Heart left ventricle (tissue), 16 donors: ENCODE measurements at regions not wholly inside any gene's neighbourhood (a gene's known extent, or its start where the extent isn't known, plus 50 kb on each side); places are given as distances from the start of the nearest gene placed in this dataset.
A peak's percentile ranks its signal among the peaks of the same experiment; 100 is the strongest.

Experiments used
- ATAC-seq, 4 donors: fragments of 200-7000 bp; cut with Tn5 transposase; one replicate each; pipeline ENCODE4 v1.9.1; 2020 to 2022; ENCODE audit warnings: moderate library complexity in 4 of 4, mild to moderate bottlenecking in 3 of 4, moderate number of reproducible peaks in 1 of 4
- DNase-seq, 5 donors: peaks; one replicate each; pipeline ENCODE4 v3.0.0-alpha.2; 2020
- H3K27ac ChIP-seq, 12 donors: fragments of 200-600 bp; sonication (generic) in 4 of 12; one replicate each; pipeline versions ENCODE4 v1.5.0 to v1.8.0; 2016 to 2022; ENCODE audit warnings: mild to moderate bottlenecking in 2 of 12
- H3K27me3 ChIP-seq, 9 donors: fragments of 200-600 bp; sonication (generic) in 2 of 9; one replicate each; pipeline versions ENCODE4 v1.5.1 to v1.8.0; 2016 to 2022; ENCODE audit warnings: mild to moderate bottlenecking in 3 of 9
- H3K36me3 ChIP-seq, 9 donors: fragments of 200-600 bp; sonication (generic) in 2 of 9; one replicate each; pipeline versions ENCODE4 v1.5.0 to v1.8.0; 2018 to 2022; ENCODE audit warnings: mild to moderate bottlenecking in 2 of 9
- H3K4me1 ChIP-seq, 12 donors: fragments of 200-600 bp; sonication (generic) in 4 of 12; one replicate each; pipeline versions ENCODE4 v1.5.0 to v1.8.0; 2016 to 2022; ENCODE audit warnings: mild to moderate bottlenecking in 3 of 12
- H3K4me3 ChIP-seq, 12 donors: fragments of 200-600 bp; sonication (generic) in 4 of 12; one replicate each; pipeline versions ENCODE4 v1.5.0 to v1.8.0; 2017 to 2022; ENCODE audit warnings: mild to moderate bottlenecking in 9 of 12, moderate library complexity in 4 of 12
- H3K9me3 ChIP-seq, 12 donors: fragments of 200-600 bp; sonication (generic) in 4 of 12; one replicate each; pipeline versions ENCODE4 v1.5.0 to v1.8.0; 2016 to 2022; ENCODE audit warnings: mild to moderate bottlenecking in 1 of 12
- CTCF ChIP-seq, 12 donors: fragments of 200-600 bp; sonication (generic) in 4 of 12; IDR thresholded peaks; one replicate each; pipeline versions ENCODE4 v1.5.0 to v1.8.0; 2018 to 2022; ENCODE audit warnings: antibody characterized with exemption in 12 of 12, mild to moderate bottlenecking in 5 of 12
- POLR2A ChIP-seq, 2 donors: fragments of 450-650 bp; IDR thresholded peaks; one replicate each; pipeline ENCODE4 v1.6.1; 2017; ENCODE audit warnings: antibody characterized with exemption in 2 of 2, mild to moderate bottlenecking in 2 of 2, moderate library complexity in 2 of 2
- WGBS, 4 donors: extraction: QIAGEN DNeasy Blood & Tissue Kit in 2 of 4; methylation state at CpG; one replicate each; pipeline versions ENCODE4 v1.1.5 to v1.1.7; 2013 to 2018; 5-methylcytosine and 5-hydroxymethylcytosine counted together
- intact Hi-C, 10 donors: fragments of 100-400 bp; cut with DNase I; formaldehyde crosslinking; loops; one replicate each; pipeline versions ENCODE4 v1.11.1 to v1.14.2; 2022
- donor health status: ischemic (EF 13 %, LVEDD 7.1; RV severe dilation, severe dysfunction).
- donor health status: healthy with polysubstance abuse.
- donor health status: DM: no; HTN: yes; CAD: no.
- donor health status: DM: no; HTN: no; CAD: no.
- donor health status: ischemic (EF 25% LVEDD 6.9; RV normal size, moderate dysfunction).
- donor health status: ischemic (EF 25% LVEDD 5.7; RV mildly dilated, moderate dysfunction).
- donor health status: healthy.
- donor health status: DM: yes; HTN: yes; CAD: no.
- donor health status: ischemic (EF 35%, LVEDD 5.7; RV mildly dilated, moderate dysfunction).
- donor health status: nonischemic (EF 11% LVEDD 7.7; RV severe dilation, severe dysfunction).
- donor health status: DM: yes; HTN: yes; CAD: no.
- donor health status: PGD.
- donor health status: ischemic (EF 29% LVEDD 5.4; RV normal size, mild dysfunction).
- donor health status: nonischemic (EF 23%, LVEDD 6.1; RV moderate dilation, normal function).

- peaks cover 0 to 6% (median 0%) of the 10 kb centered on the region in 12 donors for H3K4me1 ChIP-seq
- TF ChIP-seq POLR2A (IDR thresholded peaks at IDR 0.05) (no peak), CTCF (IDR thresholded peaks at IDR 0.05) (no peak)
- H3K27ac ChIP-seq: no peak overlapping the region
- WGBS, 4 donors: 93 to 96% (median 94%) methylated on average over 4 to 5 of the region's 5 CpGs
- no peak overlapping the region for H3K4me3 ChIP-seq
- H3K36me3 ChIP-seq: no peaks in the 10 kb centered on the region
- intact Hi-C loops: no loop called here
- H3K27me3 ChIP-seq: no peaks in the 10 kb centered on the region
- no peaks in the 10 kb centered on the region for H3K9me3 ChIP-seq
- DNase-seq (no peak), ATAC-seq (no peak)
Measured at GRCh38 chr3:159455741-159456181, 532.9 kb upstream of the IL12A start.

GRCh38 chr3:159458010-159458409 is 530.6 kb upstream of the IL12A start:
- TF ChIP-seq CTCF (IDR thresholded peaks at IDR 0.05) (no peak), POLR2A (IDR thresholded peaks at IDR 0.05) (no peak)
- H3K4me1 ChIP-seq: peaks cover 0 to 6% (median 0%) of the 10 kb centered on the region in 12 donors
- ATAC-seq (peak in 2 of 4 donors; percentile 26 to 28), DNase-seq (no peak)
- H3K4me3 ChIP-seq: no peak overlapping the region
- H3K36me3 ChIP-seq: no peaks in the 10 kb centered on the region
- no peaks in the 10 kb centered on the region for H3K27me3 ChIP-seq
- 57 to 72% (median 71%) methylated on average over 2 of the region's 2 CpGs for WGBS, 4 donors
- H3K27ac ChIP-seq: no peak overlapping the region
- H3K9me3 ChIP-seq: no peaks in the 10 kb centered on the region
- intact Hi-C loops: no loop called here

- WGBS, 4 donors: 89 to 92% (median 92%) methylated on average over 2 of the region's 2 CpGs
- Histone ChIP-seq H3K4me3 (no peak overlapping the region), H3K36me3 (no peaks in the 10 kb centered on the region), H3K9me3 (no peaks in the 10 kb centered on the region), H3K4me1 (peaks cover 0 to 6% (median 0%) of the 10 kb centered on the region in 12 donors), H3K27ac (no peak overlapping the region), H3K27me3 (no peaks in the 10 kb centered on the region)
- ATAC-seq (no peak), DNase-seq (no peak)
- intact Hi-C loops: no loop called here
- TF ChIP-seq POLR2A (IDR thresholded peaks at IDR 0.05) (no peak), CTCF (IDR thresholded peaks at IDR 0.05) (no peak)
Measured at GRCh38 chr3:159458982-159459381, 529.7 kb upstream of the IL12A start.

- Histone ChIP-seq H3K36me3 (no peaks in the 10 kb centered on the region), H3K4me1 (no peaks in the 10 kb centered on the region), H3K27ac (no peak overlapping the region), H3K4me3 (no peak overlapping the region), H3K9me3 (peaks cover 0 to 7% (median 0%) of the 10 kb centered on the region in 12 donors), H3K27me3 (no peaks in the 10 kb centered on the region)
- TF ChIP-seq CTCF (IDR thresholded peaks at IDR 0.05) (no peak), POLR2A (IDR thresholded peaks at IDR 0.05) (no peak)
- 68 to 73% (median 72%) methylated on average over 4 of the region's 4 CpGs for WGBS, 4 donors
- no peak for ATAC-seq
- intact Hi-C loops: no loop called here
- no peak for DNase-seq
Measured at GRCh38 chr3:159472611-159473010, 516.0 kb upstream of the IL12A start.
